OCI-LY7 (cell line): ENCODE measurements at regions not wholly inside any gene's neighbourhood (a gene's known extent, or its start where the extent isn't known, plus 50 kb on each side); places are given as distances from the start of the nearest gene placed in this dataset.

ENCODE experiments used
- BruUV-seq: library from RNA; stranded (reverse); fragments of 400-500 nt; replicated peaks from 2 replicates; lab custom pipeline; 2021; lab: Mats Ljungman, UMichigan
- CTCF ChIA-PET: fragments of 300-600 bp; sonication (Branson Sonifier 250); formaldehyde crosslinking; loops from one replicate; lab custom pipeline; 2022; ENCODE audit warnings: antibody characterized with exemption; ENCODE audit not compliant: unreplicated experiment; lab: Charles Lee
- POLR2A ChIA-PET: fragments of 300-600 bp; sonication (Branson Sonifier 250); formaldehyde crosslinking; loops from one replicate; lab custom pipeline; 2022; ENCODE audit warnings: antibody characterized with exemption; lab: Charles Lee
- DNase-seq: peaks from one replicate; pipeline ENCODE4 v3.0.0-alpha.2; 2015; ENCODE audit warnings: low spot score
- H2AFZ ChIP-seq: fragments of 200-600 bp; sonication (generic), shearing (Covaris generic); 2 replicates; pipeline ENCODE4 v1.6.1; 2014; ENCODE audit warnings: mild to moderate bottlenecking, antibody characterized with exemption, low read length, moderate library complexity
- H3K27ac ChIP-seq: fragments of 200-600 bp; sonication (generic); 2 replicates; pipeline ENCODE4 v1.5.1; 2014; ENCODE audit warnings: mixed run types, low read depth, mild to moderate bottlenecking, moderate library complexity, low read length, inconsistent platforms; ENCODE audit not compliant: poor library complexity, severe bottlenecking
- H3K36me3 ChIP-seq: fragments of 200-600 bp; sonication (generic); 2 replicates; pipeline ENCODE4 v1.6.1; 2014; ENCODE audit warnings: mild to moderate bottlenecking, antibody characterized with exemption, low read length, moderate library complexity, mixed read lengths; ENCODE audit not compliant: insufficient read depth
- H3K4me1 ChIP-seq: fragments of 200-600 bp; sonication (generic); 2 replicates; pipeline ENCODE4 v1.5.1; 2014; ENCODE audit warnings: mild to moderate bottlenecking, low read length; ENCODE audit not compliant: insufficient read depth, poor library complexity, severe bottlenecking
- H3K4me2 ChIP-seq: fragments of 200-600 bp; sonication (generic); 2 replicates; pipeline ENCODE4 v1.6.1; 2014; ENCODE audit warnings: mild to moderate bottlenecking, low read length
- H3K4me3 ChIP-seq: fragments of 200-600 bp; sonication (generic); 2 replicates; pipeline ENCODE4 v1.5.1; 2014; ENCODE audit warnings: mild to moderate bottlenecking, low read depth, low read length; ENCODE audit not compliant: poor library complexity, severe bottlenecking
- H3K79me2 ChIP-seq: fragments of 200-600 bp; sonication (generic); 2 replicates; pipeline ENCODE4 v1.6.1; 2016; ENCODE audit warnings: low read depth, mild to moderate bottlenecking, low read length, moderate library complexity, mixed read lengths; ENCODE audit not compliant: insufficient read depth
- H3K9me2 ChIP-seq: fragments of 200-600 bp; sonication (generic); 2 replicates; pipeline ENCODE4 v1.6.1; 2016; ENCODE audit warnings: mild to moderate bottlenecking, low read length, mixed read lengths; ENCODE audit not compliant: insufficient read depth
- H3K9me3 ChIP-seq: fragments of 200-600 bp; sonication (generic); 2 replicates; pipeline ENCODE4 v1.6.1; 2014; ENCODE audit warnings: mild to moderate bottlenecking, mixed run types, low read length, mixed read lengths
- H4K20me1 ChIP-seq: fragments of 200-600 bp; sonication (generic); 2 replicates; pipeline ENCODE4 v1.6.1; 2014; ENCODE audit warnings: mild to moderate bottlenecking, antibody characterized with exemption, low read length, moderate library complexity, mixed read lengths; ENCODE audit not compliant: insufficient read depth
- CTCF ChIP-seq: fragments of 200-600 bp; sonication (generic); conservative IDR thresholded peaks from 2 replicates; pipeline ENCODE4 v1.5.1; 2014; ENCODE audit warnings: mild to moderate bottlenecking, antibody characterized with exemption, low read length, moderate library complexity, mixed read lengths
- EZH2phosphoT487 ChIP-seq: fragments of 200-600 bp; sonication (generic); IDR thresholded peaks from 2 replicates; pipeline ENCODE4 v1.6.1; 2018; ENCODE audit warnings: low read depth, borderline replicate concordance, mild to moderate bottlenecking, mixed run types, antibody characterized with exemption, low read length, moderate library complexity, mixed read lengths
- intact Hi-C: fragments of 100-400 bp; cut with micrococcal nuclease; formaldehyde crosslinking; loops from one replicate; pipeline ENCODE4 v1.10.0; 2022; ENCODE audit not compliant: unreplicated experiment

- no peaks in the 10 kb centered on the region for H3K4me1 ChIP-seq
- H3K79me2 ChIP-seq = no peaks in the 10 kb centered on the region
- TF ChIP-seq CTCF = no peak
- no peak for TF ChIP-seq EZH2phosphoT487
- CTCF ChIA-PET = no interaction called here
- no peaks in the 10 kb centered on the region for H3K9me3 ChIP-seq
- H4K20me1 ChIP-seq = no peaks in the 10 kb centered on the region
- no peaks in the 10 kb centered on the region for H3K36me3 ChIP-seq
- POLR2A ChIA-PET = interaction anchor here (0.6 kb wide), 1 partner anchor 756 kb away, joined by 3 read pairs; no protein-coding TSS in a partner anchor
- intact Hi-C loops = no loop called here
- H3K9me2 ChIP-seq = no peaks in the 10 kb centered on the region
- no peak overlapping the region for H3K4me3 ChIP-seq
- no peak overlapping the region for H3K27ac ChIP-seq
- H3K4me2 ChIP-seq = no peak overlapping the region
- no peak for DNase-seq
- H2AFZ ChIP-seq = no peak overlapping the region
- BruUV-seq = no TSS peak
Observed at GRCh38 chr15:59798605-59798917, 109.4 kb upstream of the BNIP2 start.

- no peaks in the 10 kb centered on the region for H3K4me1 ChIP-seq
- DNase-seq = no peak
- intact Hi-C loops = no loop called here
Observed at GRCh38 chr15:59797756-59798604, 108.9 kb upstream of the BNIP2 start.

More at GRCh38 chr15:59797756-59798604, 108.9 kb upstream of the BNIP2 start:
- no peak overlapping the region for H3K4me2 ChIP-seq
- H3K36me3 ChIP-seq = no peaks in the 10 kb centered on the region
- POLR2A ChIA-PET = interaction anchor here (0.7 kb wide), 1 partner anchor 1011 kb away, joined by 3 read pairs; no protein-coding TSS in a partner anchor
- BruUV-seq = no TSS peak
- H3K9me3 ChIP-seq = no peaks in the 10 kb centered on the region
- H3K9me2 ChIP-seq = no peaks in the 10 kb centered on the region
- no peak overlapping the region for H3K27ac ChIP-seq
- H3K79me2 ChIP-seq = no peaks in the 10 kb centered on the region
- no peak overlapping the region for H3K4me3 ChIP-seq
- H4K20me1 ChIP-seq = no peaks in the 10 kb centered on the region
- CTCF ChIA-PET = no interaction called here
- TF ChIP-seq CTCF (no peak), EZH2phosphoT487 (no peak)
- H2AFZ ChIP-seq = no peak overlapping the region
